ENCODE measurements at regions not wholly inside any gene's neighbourhood (a gene's known extent, or its start where the extent isn't known, plus 50 kb on each side); places are given as distances from the start of the nearest gene placed in this dataset.

- no peaks in the 10 kb centered on the region for H3K36me3 ChIP-seq (ENCODE audit: control insufficient read depth in 2 of 2, insufficient read depth in 2 of 2, low read length in 2 of 2)
- no peaks in the 10 kb centered on the region for H3K9me3 ChIP-seq (ENCODE audit: control insufficient read depth in 2 of 2, low read length in 2 of 2)
- H3K9ac ChIP-seq (ENCODE audit: low read depth in 1 of 2, low read length in 2 of 2), result no peak overlapping the region
- peaks cover 0 to 7% of the 10 kb centered on the region in 2 donors for H3K4me1 ChIP-seq (ENCODE audit: control insufficient read depth in 2 of 2, insufficient read depth in 2 of 2, low read length in 2 of 2)
- no peak overlapping the region for H3K27ac ChIP-seq (ENCODE audit: low read depth in 2 of 2, low read length in 2 of 2)
- no peak overlapping the region for H3K4me3 ChIP-seq (ENCODE audit: low read length in 2 of 2)
- H3K27me3 ChIP-seq (ENCODE audit: control insufficient read depth in 2 of 2, insufficient read depth in 2 of 2, low read length in 2 of 2), result no peaks in the 10 kb centered on the region
These were observed 114.7 kb upstream of the CXCR4 start for GRCh38 chr2:136232456-136233172.

GRCh38 chr2:136230464-136230863 lies 112.5 kb upstream of the CXCR4 start:
- H3K4me3 ChIP-seq (ENCODE audit: low read length in 2 of 2), result no peak overlapping the region
- peaks cover 0 to 9% of the 10 kb centered on the region in 2 donors for H3K4me1 ChIP-seq (ENCODE audit: control insufficient read depth in 2 of 2, insufficient read depth in 2 of 2, low read length in 2 of 2)
- H3K36me3 ChIP-seq (ENCODE audit: control insufficient read depth in 2 of 2, insufficient read depth in 2 of 2, low read length in 2 of 2), result no peaks in the 10 kb centered on the region
- H3K9me3 ChIP-seq (ENCODE audit: control insufficient read depth in 2 of 2, low read length in 2 of 2), result no peaks in the 10 kb centered on the region
- H3K27ac ChIP-seq (ENCODE audit: low read depth in 2 of 2, low read length in 2 of 2), result no peak overlapping the region
- H3K27me3 ChIP-seq (ENCODE audit: control insufficient read depth in 2 of 2, insufficient read depth in 2 of 2, low read length in 2 of 2), result no peaks in the 10 kb centered on the region
- H3K9ac ChIP-seq (ENCODE audit: low read depth in 1 of 2, low read length in 2 of 2), result no peak overlapping the region

- Histone ChIP-seq H3K4me1 (ENCODE audit: control insufficient read depth in 2 of 2, insufficient read depth in 2 of 2, low read length in 2 of 2) (peaks cover 0 to 3% of the 10 kb centered on the region in 2 donors), H3K27ac (ENCODE audit: low read depth in 2 of 2, low read length in 2 of 2) (no peak overlapping the region), H3K36me3 (ENCODE audit: control insufficient read depth in 2 of 2, insufficient read depth in 2 of 2, low read length in 2 of 2) (no peaks in the 10 kb centered on the region), H3K9ac (ENCODE audit: low read depth in 1 of 2, low read length in 2 of 2) (no peak overlapping the region), H3K27me3 (ENCODE audit: control insufficient read depth in 2 of 2, insufficient read depth in 2 of 2, low read length in 2 of 2) (no peaks in the 10 kb centered on the region), H3K4me3 (ENCODE audit: low read length in 2 of 2) (no peak overlapping the region), H3K9me3 (ENCODE audit: control insufficient read depth in 2 of 2, low read length in 2 of 2) (no peaks in the 10 kb centered on the region)
These were observed 109.0 kb upstream of the CXCR4 start for GRCh38 chr2:136226903-136227302.

DNA sequence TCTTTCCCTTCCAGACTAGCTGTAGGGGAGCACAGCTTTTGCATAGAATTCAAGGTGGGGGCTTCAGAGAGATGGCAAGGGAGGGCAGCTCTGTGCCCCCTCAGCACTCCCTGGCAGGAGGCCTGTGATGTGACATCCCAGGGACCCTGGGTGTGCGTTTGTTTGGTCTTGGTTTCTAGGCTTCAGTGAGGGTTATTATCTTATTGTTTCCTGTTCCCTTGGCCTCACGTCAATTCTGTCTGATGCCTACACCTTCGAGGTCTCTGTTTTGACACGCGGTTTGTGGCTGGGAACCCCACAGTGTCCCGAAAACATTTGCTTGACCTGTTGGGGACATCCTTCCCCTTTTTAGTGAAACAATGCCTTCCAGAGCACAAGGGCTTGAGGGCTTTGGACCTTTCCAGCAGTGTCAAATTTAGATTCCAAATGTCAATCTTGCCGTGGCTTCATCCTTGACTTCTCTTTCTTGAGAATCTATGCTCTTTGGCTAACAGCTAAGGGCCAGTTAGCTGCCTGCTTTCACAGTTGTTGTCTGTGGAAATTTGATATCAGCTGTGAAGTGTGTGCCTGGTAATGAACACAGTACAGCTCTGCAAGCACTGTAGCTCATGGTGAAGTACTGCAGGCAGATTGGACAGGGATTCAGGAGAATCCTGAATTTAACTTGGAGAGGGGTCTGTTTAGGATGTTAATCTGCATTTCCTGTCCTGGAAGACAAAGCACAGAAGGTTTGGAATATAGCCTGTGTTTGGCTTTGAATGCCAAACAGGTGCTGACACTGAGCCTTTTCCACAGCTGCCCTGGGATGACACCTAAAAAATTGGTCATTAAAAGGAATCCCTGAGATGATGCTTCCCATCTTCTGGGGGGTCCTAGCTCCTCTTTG lies 108.2 kb upstream of the CXCR4 start:
- peaks cover 0 to 3% of the 10 kb centered on the region in 2 donors for H3K4me1 ChIP-seq (ENCODE audit: control insufficient read depth in 2 of 2, insufficient read depth in 2 of 2, low read length in 2 of 2)
- no peak overlapping the region for H3K9ac ChIP-seq (ENCODE audit: low read depth in 1 of 2, low read length in 2 of 2)
- no peaks in the 10 kb centered on the region for H3K36me3 ChIP-seq (ENCODE audit: control insufficient read depth in 2 of 2, insufficient read depth in 2 of 2, low read length in 2 of 2)
- no peak overlapping the region for H3K4me3 ChIP-seq (ENCODE audit: low read length in 2 of 2)
- H3K27ac ChIP-seq (ENCODE audit: low read depth in 2 of 2, low read length in 2 of 2), result no peak overlapping the region
- no peaks in the 10 kb centered on the region for H3K9me3 ChIP-seq (ENCODE audit: control insufficient read depth in 2 of 2, low read length in 2 of 2)
- no peaks in the 10 kb centered on the region for H3K27me3 ChIP-seq (ENCODE audit: control insufficient read depth in 2 of 2, insufficient read depth in 2 of 2, low read length in 2 of 2)

DNA sequence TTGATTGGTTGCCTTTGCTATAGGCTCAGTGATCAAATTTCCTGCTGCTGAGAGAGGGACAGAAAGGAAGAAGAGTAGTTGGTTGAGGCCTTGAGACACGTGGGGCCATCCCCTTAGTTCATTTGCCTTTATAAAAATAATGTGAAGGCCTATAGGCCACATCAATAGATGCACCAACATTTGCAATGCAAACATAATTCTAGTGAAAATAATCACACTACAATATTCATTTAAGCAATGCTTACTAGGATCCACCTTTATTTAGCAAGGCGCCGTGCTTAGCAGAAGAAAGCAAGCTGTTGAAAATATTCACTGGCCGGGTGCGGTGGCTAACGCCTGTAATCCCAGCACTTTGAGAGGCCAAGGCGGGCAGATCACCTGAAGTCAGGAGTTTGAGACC lies 105.3 kb upstream of the CXCR4 start:
- H3K36me3 ChIP-seq (ENCODE audit: control insufficient read depth in 2 of 2, insufficient read depth in 2 of 2, low read length in 2 of 2), result no peaks in the 10 kb centered on the region
- no peak overlapping the region for H3K4me3 ChIP-seq (ENCODE audit: low read length in 2 of 2)
- no peak overlapping the region for H3K9ac ChIP-seq (ENCODE audit: low read depth in 1 of 2, low read length in 2 of 2)
- no peak overlapping the region for H3K27ac ChIP-seq (ENCODE audit: low read depth in 2 of 2, low read length in 2 of 2)
- H3K27me3 ChIP-seq (ENCODE audit: control insufficient read depth in 2 of 2, insufficient read depth in 2 of 2, low read length in 2 of 2), result peaks cover 0 to 2% of the 10 kb centered on the region in 2 donors
- H3K4me1 ChIP-seq (ENCODE audit: control insufficient read depth in 2 of 2, insufficient read depth in 2 of 2, low read length in 2 of 2), result peaks cover 0 to 3% of the 10 kb centered on the region in 2 donors
- no peaks in the 10 kb centered on the region for H3K9me3 ChIP-seq (ENCODE audit: control insufficient read depth in 2 of 2, low read length in 2 of 2)

GRCh38 chr2:136222862-136223261 lies 104.9 kb upstream of the CXCR4 start:
- no peaks in the 10 kb centered on the region for H3K36me3 ChIP-seq (ENCODE audit: control insufficient read depth in 2 of 2, insufficient read depth in 2 of 2, low read length in 2 of 2)
- H3K27me3 ChIP-seq (ENCODE audit: control insufficient read depth in 2 of 2, insufficient read depth in 2 of 2, low read length in 2 of 2), result peaks cover 0 to 2% of the 10 kb centered on the region in 2 donors
- H3K9ac ChIP-seq (ENCODE audit: low read depth in 1 of 2, low read length in 2 of 2), result no peak overlapping the region
- H3K4me3 ChIP-seq (ENCODE audit: low read length in 2 of 2), result no peak overlapping the region
- H3K4me1 ChIP-seq (ENCODE audit: control insufficient read depth in 2 of 2, insufficient read depth in 2 of 2, low read length in 2 of 2), result peaks cover 0 to 3% of the 10 kb centered on the region in 2 donors
- no peaks in the 10 kb centered on the region for H3K9me3 ChIP-seq (ENCODE audit: control insufficient read depth in 2 of 2, low read length in 2 of 2)
- H3K27ac ChIP-seq (ENCODE audit: low read depth in 2 of 2, low read length in 2 of 2), result no peak overlapping the region

DNA sequence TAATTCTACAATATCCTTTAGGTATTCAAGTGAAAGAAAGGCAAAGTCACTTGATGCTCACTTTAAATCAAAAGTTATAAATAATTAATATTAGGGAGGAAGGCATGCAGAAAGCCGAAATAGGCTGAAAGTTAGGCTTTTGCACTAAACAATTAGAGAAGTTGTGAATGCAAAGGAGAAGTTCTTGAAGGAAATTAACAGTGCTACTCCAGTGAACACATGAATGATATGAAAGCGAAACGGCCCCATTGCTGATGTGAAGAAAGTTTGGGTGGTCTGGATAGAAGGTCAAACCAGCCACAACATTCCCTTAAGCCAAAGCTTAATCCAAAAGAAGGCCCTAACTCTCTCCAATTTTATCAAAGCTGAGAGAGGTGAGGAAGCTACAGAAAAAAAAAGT lies 103.1 kb upstream of the CXCR4 start:
- H3K27ac ChIP-seq (ENCODE audit: low read depth in 2 of 2, low read length in 2 of 2), result no peak overlapping the region
- peaks cover 0 to 2% of the 10 kb centered on the region in 2 donors for H3K27me3 ChIP-seq (ENCODE audit: control insufficient read depth in 2 of 2, insufficient read depth in 2 of 2, low read length in 2 of 2)
- H3K9me3 ChIP-seq (ENCODE audit: control insufficient read depth in 2 of 2, low read length in 2 of 2), result no peaks in the 10 kb centered on the region
- peaks cover 0 to 3% of the 10 kb centered on the region in 2 donors for H3K4me1 ChIP-seq (ENCODE audit: control insufficient read depth in 2 of 2, insufficient read depth in 2 of 2, low read length in 2 of 2)
- H3K4me3 ChIP-seq (ENCODE audit: low read length in 2 of 2), result no peak overlapping the region
- H3K36me3 ChIP-seq (ENCODE audit: control insufficient read depth in 2 of 2, insufficient read depth in 2 of 2, low read length in 2 of 2), result no peaks in the 10 kb centered on the region
- no peak overlapping the region for H3K9ac ChIP-seq (ENCODE audit: low read depth in 1 of 2, low read length in 2 of 2)

DNA sequence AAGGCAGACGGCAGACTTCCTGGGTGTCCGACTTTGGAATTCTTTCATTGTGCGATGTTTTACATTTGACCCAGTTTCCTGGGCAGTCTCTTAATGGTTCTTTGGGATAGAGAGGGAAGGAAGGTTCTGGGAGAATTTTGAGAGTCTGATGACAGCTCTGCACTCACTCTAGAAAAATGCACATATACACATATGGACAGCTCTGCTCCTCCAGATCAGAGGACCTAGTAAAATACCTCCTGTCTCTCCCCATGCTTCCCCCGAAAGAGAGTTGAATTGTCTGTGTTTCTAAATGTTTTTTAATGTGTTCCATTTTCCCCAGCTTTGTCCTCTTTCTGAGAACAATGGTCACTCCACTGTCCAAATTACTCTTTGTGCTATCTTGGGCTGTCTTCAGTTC lies 102.0 kb upstream of the CXCR4 start:
- Histone ChIP-seq H3K9ac (ENCODE audit: low read depth in 1 of 2, low read length in 2 of 2) (no peak overlapping the region), H3K4me1 (ENCODE audit: control insufficient read depth in 2 of 2, insufficient read depth in 2 of 2, low read length in 2 of 2) (no peaks in the 10 kb centered on the region), H3K4me3 (ENCODE audit: low read length in 2 of 2) (no peak overlapping the region), H3K36me3 (ENCODE audit: control insufficient read depth in 2 of 2, insufficient read depth in 2 of 2, low read length in 2 of 2) (no peaks in the 10 kb centered on the region), H3K27ac (ENCODE audit: low read depth in 2 of 2, low read length in 2 of 2) (no peak overlapping the region), H3K9me3 (ENCODE audit: control insufficient read depth in 2 of 2, low read length in 2 of 2) (no peaks in the 10 kb centered on the region), H3K27me3 (ENCODE audit: control insufficient read depth in 2 of 2, insufficient read depth in 2 of 2, low read length in 2 of 2) (peaks cover 0 to 2% of the 10 kb centered on the region in 2 donors)

- no peaks in the 10 kb centered on the region for H3K4me1 ChIP-seq (ENCODE audit: control insufficient read depth in 2 of 2, insufficient read depth in 2 of 2, low read length in 2 of 2)
- no peak overlapping the region for H3K27ac ChIP-seq (ENCODE audit: low read depth in 2 of 2, low read length in 2 of 2)
- no peak overlapping the region for H3K4me3 ChIP-seq (ENCODE audit: low read length in 2 of 2)
- no peaks in the 10 kb centered on the region for H3K36me3 ChIP-seq (ENCODE audit: control insufficient read depth in 2 of 2, insufficient read depth in 2 of 2, low read length in 2 of 2)
- no peak overlapping the region for H3K9ac ChIP-seq (ENCODE audit: low read depth in 1 of 2, low read length in 2 of 2)
- H3K9me3 ChIP-seq (ENCODE audit: control insufficient read depth in 2 of 2, low read length in 2 of 2), result no peaks in the 10 kb centered on the region
- H3K27me3 ChIP-seq (ENCODE audit: control insufficient read depth in 2 of 2, insufficient read depth in 2 of 2, low read length in 2 of 2), result peaks cover 0 to 2% of the 10 kb centered on the region in 2 donors
These were observed 101.4 kb upstream of the CXCR4 start for GRCh38 chr2:136219341-136219740.

GRCh38 chr2:136217996-136218395 lies 100.0 kb upstream of the CXCR4 start:
- no peak overlapping the region for H3K27ac ChIP-seq (ENCODE audit: low read depth in 2 of 2, low read length in 2 of 2)
- no peaks in the 10 kb centered on the region for H3K9me3 ChIP-seq (ENCODE audit: control insufficient read depth in 2 of 2, low read length in 2 of 2)
- no peak overlapping the region for H3K9ac ChIP-seq (ENCODE audit: low read depth in 1 of 2, low read length in 2 of 2)
- H3K36me3 ChIP-seq (ENCODE audit: control insufficient read depth in 2 of 2, insufficient read depth in 2 of 2, low read length in 2 of 2), result no peaks in the 10 kb centered on the region
- no peaks in the 10 kb centered on the region for H3K4me1 ChIP-seq (ENCODE audit: control insufficient read depth in 2 of 2, insufficient read depth in 2 of 2, low read length in 2 of 2)
- peaks cover 0 to 2% of the 10 kb centered on the region in 2 donors for H3K27me3 ChIP-seq (ENCODE audit: control insufficient read depth in 2 of 2, insufficient read depth in 2 of 2, low read length in 2 of 2)
- no peak overlapping the region for H3K4me3 ChIP-seq (ENCODE audit: low read length in 2 of 2)

Measured in mucosa of rectum (tissue), 2 donors.